OCI-LY1 (cell line): ENCODE measurements at regions not wholly inside any gene's neighbourhood (a gene's known extent, or its start where the extent isn't known, plus 50 kb on each side); places are given as distances from the start of the nearest gene placed in this dataset.

Experiments
- CTCF ChIP-seq: fragments of 200-600 bp; sonication (generic), shearing (Covaris generic); IDR thresholded peaks from 2 replicates; pipeline ENCODE4 v1.5.1; 2017; ENCODE audit warnings: mild to moderate bottlenecking, antibody characterized with exemption, low read length, moderate library complexity, mixed read lengths
- EZH2 ChIP-seq: fragments of 200-600 bp; sonication (generic), shearing (Covaris generic); IDR thresholded peaks from 2 replicates; pipeline ENCODE4 v1.8.0; 2017; ENCODE audit warnings: borderline replicate concordance, mixed run types, mild to moderate bottlenecking, antibody characterized with exemption, low read length, moderate library complexity, mixed read lengths

- TF ChIP-seq CTCF (no peak), EZH2 (no peak)
Measured at GRCh38 chr7:16167526-16167925, 253.8 kb downstream of the CRPPA start.
